ENCODE measurements at regions not wholly inside any gene's neighbourhood (a gene's known extent, or its start where the extent isn't known, plus 50 kb on each side); places are given as distances from the start of the nearest gene placed in this dataset.

GRCh38 chr4:67106861-67107460 is 438.3 kb downstream of the CENPC start:
- TF ChIP-seq, protein P1, sequence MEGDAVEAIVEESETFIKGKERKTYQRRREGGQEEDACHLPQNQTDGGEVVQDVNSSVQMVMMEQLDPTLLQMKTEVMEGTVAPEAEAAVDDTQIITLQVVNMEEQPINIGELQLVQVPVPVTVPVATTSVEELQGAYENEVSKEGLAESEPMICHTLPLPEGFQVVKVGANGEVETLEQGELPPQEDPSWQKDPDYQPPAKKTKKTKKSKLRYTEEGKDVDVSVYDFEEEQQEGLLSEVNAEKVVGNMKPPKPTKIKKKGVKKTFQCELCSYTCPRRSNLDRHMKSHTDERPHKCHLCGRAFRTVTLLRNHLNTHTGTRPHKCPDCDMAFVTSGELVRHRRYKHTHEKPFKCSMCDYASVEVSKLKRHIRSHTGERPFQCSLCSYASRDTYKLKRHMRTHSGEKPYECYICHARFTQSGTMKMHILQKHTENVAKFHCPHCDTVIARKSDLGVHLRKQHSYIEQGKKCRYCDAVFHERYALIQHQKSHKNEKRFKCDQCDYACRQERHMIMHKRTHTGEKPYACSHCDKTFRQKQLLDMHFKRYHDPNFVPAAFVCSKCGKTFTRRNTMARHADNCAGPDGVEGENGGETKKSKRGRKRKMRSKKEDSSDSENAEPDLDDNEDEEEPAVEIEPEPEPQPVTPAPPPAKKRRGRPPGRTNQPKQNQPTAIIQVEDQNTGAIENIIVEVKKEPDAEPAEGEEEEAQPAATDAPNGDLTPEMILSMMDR (conservative IDR thresholded peaks at IDR 0.05; ENCODE audit: low read depth, low read length), result no peak
- TF ChIP-seq EZH2 (IDR thresholded peaks at IDR 0.05; ENCODE audit: borderline replicate concordance, low read depth, low read length, poor library complexity, severe bottlenecking), result no peak
